ENCODE measurements at regions not wholly inside any gene's neighbourhood (a gene's known extent, or its start where the extent isn't known, plus 50 kb on each side); places are given as distances from the start of the nearest gene placed in this dataset.

GRCh38 chr6:140091895-140092294 lies 717.4 kb upstream of the CITED2 start:
- H3K4me1 ChIP-seq (ENCODE audit: control insufficient read depth, insufficient read depth, low read length, poor library complexity, severe bottlenecking): no peaks in the 10 kb centered on the region
- no peak overlapping the region for H3K4me3 ChIP-seq (ENCODE audit: low read depth, low read length)
- H3K9me3 ChIP-seq (ENCODE audit: control insufficient read depth in 2 of 2, low read length in 2 of 2): no peaks in the 10 kb centered on the region
- Mint-ChIP-seq H3K4me1 (no peaks in the 10 kb centered on the region), H3K4me3 (no peak overlapping the region), H3K27ac (no peak overlapping the region), H3K9me3 (no peaks in the 10 kb centered on the region), H3K27me3 (no peaks in the 10 kb centered on the region), H3K36me3 (no peaks in the 10 kb centered on the region)
- H3K36me3 ChIP-seq (ENCODE audit: control insufficient read depth, insufficient read depth, low read length): no peaks in the 10 kb centered on the region
- no peak for DNase-seq
- no peak overlapping the region for H3K27ac ChIP-seq (ENCODE audit: insufficient read depth, low read length, poor library complexity, severe bottlenecking)
- no peak for ATAC-seq (ENCODE audit: low read depth in 2 of 2)
- no peaks in the 10 kb centered on the region for H3K27me3 ChIP-seq (ENCODE audit: control insufficient read depth, insufficient read depth, low read length)

GRCh38 chr6:140090871-140091270 lies 716.4 kb upstream of the CITED2 start:
- Histone ChIP-seq H3K27ac (ENCODE audit: insufficient read depth, low read length, poor library complexity, severe bottlenecking) (no peak overlapping the region), H3K9me3 (ENCODE audit: control insufficient read depth in 2 of 2, low read length in 2 of 2) (no peaks in the 10 kb centered on the region), H3K4me3 (ENCODE audit: low read depth, low read length) (no peak overlapping the region), H3K36me3 (ENCODE audit: control insufficient read depth, insufficient read depth, low read length) (no peaks in the 10 kb centered on the region), H3K27me3 (ENCODE audit: control insufficient read depth, insufficient read depth, low read length) (no peaks in the 10 kb centered on the region), H3K4me1 (ENCODE audit: control insufficient read depth, insufficient read depth, low read length, poor library complexity, severe bottlenecking) (no peaks in the 10 kb centered on the region)
- Mint-ChIP-seq H3K4me3 (no peak overlapping the region), H3K36me3 (no peaks in the 10 kb centered on the region), H3K4me1 (no peaks in the 10 kb centered on the region), H3K9me3 (no peaks in the 10 kb centered on the region), H3K27me3 (no peaks in the 10 kb centered on the region), H3K27ac (no peak overlapping the region)
- DNase-seq: no peak
- no peak for ATAC-seq (ENCODE audit: low read depth in 2 of 2)

- DNase-seq (no peak), ATAC-seq (ENCODE audit: low read depth in 2 of 2) (no peak)
- no peaks in the 10 kb centered on the region for H3K9me3 ChIP-seq (ENCODE audit: control insufficient read depth in 2 of 2, low read length in 2 of 2)
- Mint-ChIP-seq H3K36me3 (no peaks in the 10 kb centered on the region), H3K4me3 (no peak overlapping the region), H3K4me1 (no peaks in the 10 kb centered on the region), H3K27ac (no peak overlapping the region), H3K9me3 (no peaks in the 10 kb centered on the region), H3K27me3 (no peaks in the 10 kb centered on the region)
- H3K4me1 ChIP-seq (ENCODE audit: control insufficient read depth, insufficient read depth, low read length, poor library complexity, severe bottlenecking): no peaks in the 10 kb centered on the region
- H3K27me3 ChIP-seq (ENCODE audit: control insufficient read depth, insufficient read depth, low read length): no peaks in the 10 kb centered on the region
- no peaks in the 10 kb centered on the region for H3K36me3 ChIP-seq (ENCODE audit: control insufficient read depth, insufficient read depth, low read length)
- no peak overlapping the region for H3K27ac ChIP-seq (ENCODE audit: insufficient read depth, low read length, poor library complexity, severe bottlenecking)
- H3K4me3 ChIP-seq (ENCODE audit: low read depth, low read length): no peak overlapping the region
Observed at GRCh38 chr6:140083375-140083774, 708.9 kb upstream of the CITED2 start.

- H3K4me1 ChIP-seq (ENCODE audit: control insufficient read depth, insufficient read depth, low read length, poor library complexity, severe bottlenecking): no peaks in the 10 kb centered on the region
- ATAC-seq (ENCODE audit: low read depth in 2 of 2): no peak
Observed at GRCh38 chr6:140082867-140083297, 708.4 kb upstream of the CITED2 start.

GRCh38 chr6:140079328-140079727 lies 704.9 kb upstream of the CITED2 start:
- no peak overlapping the region for H3K27ac Mint-ChIP-seq
- H3K36me3 Mint-ChIP-seq: no peaks in the 10 kb centered on the region
- Histone ChIP-seq H3K9me3 (ENCODE audit: control insufficient read depth in 2 of 2, low read length in 2 of 2) (no peaks in the 10 kb centered on the region), H3K36me3 (ENCODE audit: control insufficient read depth, insufficient read depth, low read length) (no peaks in the 10 kb centered on the region), H3K27me3 (ENCODE audit: control insufficient read depth, insufficient read depth, low read length) (no peaks in the 10 kb centered on the region), H3K4me3 (ENCODE audit: low read depth, low read length) (no peak overlapping the region), H3K27ac (ENCODE audit: insufficient read depth, low read length, poor library complexity, severe bottlenecking) (no peak overlapping the region), H3K4me1 (ENCODE audit: control insufficient read depth, insufficient read depth, low read length, poor library complexity, severe bottlenecking) (no peaks in the 10 kb centered on the region)
- DNase-seq (no peak), ATAC-seq (ENCODE audit: low read depth in 2 of 2) (no peak)
- no peaks in the 10 kb centered on the region for H3K4me1 Mint-ChIP-seq
- peaks cover 0 to 2% (median 0%) of the 10 kb centered on the region in 7 donors for H3K9me3 Mint-ChIP-seq
- no peaks in the 10 kb centered on the region for H3K27me3 Mint-ChIP-seq
- H3K4me3 Mint-ChIP-seq: no peak overlapping the region

More at GRCh38 chr6:140082867-140083297, 708.4 kb upstream of the CITED2 start:
- Histone ChIP-seq H3K27me3 (ENCODE audit: control insufficient read depth, insufficient read depth, low read length) (no peaks in the 10 kb centered on the region), H3K36me3 (ENCODE audit: control insufficient read depth, insufficient read depth, low read length) (no peaks in the 10 kb centered on the region), H3K27ac (ENCODE audit: insufficient read depth, low read length, poor library complexity, severe bottlenecking) (no peak overlapping the region), H3K9me3 (ENCODE audit: control insufficient read depth in 2 of 2, low read length in 2 of 2) (no peaks in the 10 kb centered on the region), H3K4me3 (ENCODE audit: low read depth, low read length) (no peak overlapping the region)
- Mint-ChIP-seq H3K27me3 (no peaks in the 10 kb centered on the region), H3K9me3 (no peaks in the 10 kb centered on the region), H3K27ac (no peak overlapping the region), H3K4me3 (no peak overlapping the region), H3K4me1 (no peaks in the 10 kb centered on the region), H3K36me3 (no peaks in the 10 kb centered on the region)
- no peak for DNase-seq

- H3K4me1 ChIP-seq (ENCODE audit: control insufficient read depth, insufficient read depth, low read length, poor library complexity, severe bottlenecking): no peaks in the 10 kb centered on the region
- ATAC-seq (ENCODE audit: low read depth in 2 of 2): no peak
- no peaks in the 10 kb centered on the region for H3K9me3 ChIP-seq (ENCODE audit: control insufficient read depth in 2 of 2, low read length in 2 of 2)
- no peak for DNase-seq
- H3K4me3 Mint-ChIP-seq: no peak overlapping the region
- H3K27me3 Mint-ChIP-seq: no peaks in the 10 kb centered on the region
- H3K4me1 Mint-ChIP-seq: no peaks in the 10 kb centered on the region
- peaks cover 0 to 2% (median 0%) of the 10 kb centered on the region in 7 donors for H3K9me3 Mint-ChIP-seq
- no peak overlapping the region for H3K4me3 ChIP-seq (ENCODE audit: low read depth, low read length)
- no peaks in the 10 kb centered on the region for H3K36me3 ChIP-seq (ENCODE audit: control insufficient read depth, insufficient read depth, low read length)
- H3K36me3 Mint-ChIP-seq: no peaks in the 10 kb centered on the region
- H3K27ac ChIP-seq (ENCODE audit: insufficient read depth, low read length, poor library complexity, severe bottlenecking): no peak overlapping the region
- H3K27ac Mint-ChIP-seq: no peak overlapping the region
- H3K27me3 ChIP-seq (ENCODE audit: control insufficient read depth, insufficient read depth, low read length): no peaks in the 10 kb centered on the region
Observed at GRCh38 chr6:140078561-140079125, 704.2 kb upstream of the CITED2 start.

GRCh38 chr6:140077827-140078560 lies 703.5 kb upstream of the CITED2 start:
- Mint-ChIP-seq H3K36me3 (no peaks in the 10 kb centered on the region), H3K27ac (no peak overlapping the region), H3K27me3 (no peaks in the 10 kb centered on the region), H3K4me1 (no peaks in the 10 kb centered on the region), H3K9me3 (peaks cover 0 to 2% (median 0%) of the 10 kb centered on the region in 7 donors), H3K4me3 (no peak overlapping the region)
- Histone ChIP-seq H3K9me3 (ENCODE audit: control insufficient read depth in 2 of 2, low read length in 2 of 2) (no peaks in the 10 kb centered on the region), H3K4me1 (ENCODE audit: control insufficient read depth, insufficient read depth, low read length, poor library complexity, severe bottlenecking) (no peaks in the 10 kb centered on the region), H3K4me3 (ENCODE audit: low read depth, low read length) (no peak overlapping the region), H3K27ac (ENCODE audit: insufficient read depth, low read length, poor library complexity, severe bottlenecking) (no peak overlapping the region), H3K27me3 (ENCODE audit: control insufficient read depth, insufficient read depth, low read length) (no peaks in the 10 kb centered on the region), H3K36me3 (ENCODE audit: control insufficient read depth, insufficient read depth, low read length) (no peaks in the 10 kb centered on the region)
- ATAC-seq (ENCODE audit: low read depth in 2 of 2) (no peak), DNase-seq (no peak)

GRCh38 chr6:140076105-140076504 lies 701.7 kb upstream of the CITED2 start:
- Mint-ChIP-seq H3K27ac (no peak overlapping the region), H3K36me3 (no peaks in the 10 kb centered on the region), H3K4me3 (no peak overlapping the region), H3K4me1 (no peaks in the 10 kb centered on the region), H3K27me3 (no peaks in the 10 kb centered on the region), H3K9me3 (peaks cover 0 to 2% (median 0%) of the 10 kb centered on the region in 7 donors)
- no peaks in the 10 kb centered on the region for H3K4me1 ChIP-seq (ENCODE audit: control insufficient read depth, insufficient read depth, low read length, poor library complexity, severe bottlenecking)
- no peaks in the 10 kb centered on the region for H3K9me3 ChIP-seq (ENCODE audit: control insufficient read depth in 2 of 2, low read length in 2 of 2)
- H3K27me3 ChIP-seq (ENCODE audit: control insufficient read depth, insufficient read depth, low read length): no peaks in the 10 kb centered on the region
- DNase-seq: no peak
- no peak overlapping the region for H3K4me3 ChIP-seq (ENCODE audit: low read depth, low read length)
- H3K27ac ChIP-seq (ENCODE audit: insufficient read depth, low read length, poor library complexity, severe bottlenecking): no peak overlapping the region
- no peaks in the 10 kb centered on the region for H3K36me3 ChIP-seq (ENCODE audit: control insufficient read depth, insufficient read depth, low read length)
- ATAC-seq (ENCODE audit: low read depth in 2 of 2): no peak

All from CD4-positive, CD25-positive, alpha-beta regulatory T cell (primary cell).